NCI-H1694 (cell line): ENCODE measurements at regions not wholly inside any gene's neighbourhood (a gene's known extent, or its start where the extent isn't known, plus 50 kb on each side); places are given as distances from the start of the nearest gene placed in this dataset.
A peak's percentile ranks its signal among the peaks of the same experiment; 100 is the strongest.

Experiments
- DNase-seq: peaks from one replicate; lab custom pipeline; 2025; lab: John Stamatoyannopoulos, UW

DNA sequence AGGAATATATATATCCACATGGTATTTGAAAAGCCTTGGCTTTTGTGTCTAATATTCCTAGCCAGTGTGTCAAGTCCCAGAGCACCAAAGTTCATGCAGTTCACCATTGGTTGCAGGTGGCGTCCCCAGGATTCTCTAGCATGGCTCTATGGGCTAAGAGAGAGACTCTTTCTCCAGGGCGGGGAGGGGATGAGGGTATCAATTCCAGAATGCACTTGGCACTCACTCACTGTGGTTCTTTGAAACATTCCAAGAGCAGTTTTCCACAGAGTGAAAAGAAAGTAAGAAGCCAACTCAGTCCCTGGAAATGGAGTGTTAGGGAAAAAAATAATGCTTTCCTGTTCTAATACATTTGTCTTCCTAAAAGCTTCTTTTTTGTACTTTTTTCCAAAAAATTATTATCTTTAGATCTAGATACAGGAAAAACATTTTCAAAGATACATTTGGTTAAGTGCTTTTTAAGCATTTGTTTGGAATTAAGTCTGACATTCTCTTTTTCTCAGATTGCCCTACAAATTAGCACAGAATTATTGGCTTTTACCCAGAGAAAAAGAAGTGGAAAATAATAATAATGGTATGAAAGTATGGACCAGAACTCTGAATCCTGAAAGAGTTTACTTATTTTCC lies 239.9 kb downstream of the PAX3 start:
- no peak for DNase-seq

DNA sequence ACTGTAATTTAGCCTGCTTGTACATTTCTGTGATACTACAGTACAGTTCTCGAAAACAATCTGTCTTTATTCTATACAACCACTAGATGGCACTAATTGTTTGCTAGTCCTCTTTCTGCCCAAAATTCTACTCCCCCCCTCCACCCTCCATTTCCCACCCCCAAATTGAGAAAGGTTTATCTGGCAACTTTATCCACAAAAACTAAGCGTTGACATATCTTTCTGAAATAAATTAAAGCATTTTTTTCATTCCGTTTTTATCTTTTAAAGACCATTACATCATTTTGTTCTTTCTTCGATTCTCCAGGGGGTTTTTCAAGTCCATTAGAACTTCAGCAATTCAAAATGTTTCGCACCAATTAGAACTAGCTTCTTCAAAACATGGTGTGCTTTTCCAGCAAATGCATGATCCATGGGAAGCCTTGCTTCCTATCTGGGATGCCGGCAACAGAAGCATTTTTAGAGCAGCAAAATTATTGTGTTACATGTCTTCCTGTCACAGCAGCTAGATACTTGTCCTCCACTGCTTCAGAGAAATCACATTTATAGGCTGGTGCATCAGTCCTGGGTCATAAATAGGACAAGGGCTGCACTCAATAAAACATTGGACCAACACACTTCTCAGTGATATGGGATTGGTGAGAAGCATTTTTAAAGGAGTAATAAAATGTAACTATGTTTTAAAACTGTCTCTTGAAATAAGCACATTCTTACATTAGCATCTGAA lies 241.3 kb downstream of the PAX3 start:
- peak; percentile 31 for DNase-seq

- DNase-seq = no peak
Observed at GRCh38 chr2:222055328-222055727, 243.5 kb downstream of the PAX3 start.

GRCh38 chr2:222054813-222055212 lies 244.0 kb downstream of the PAX3 start:
- no peak for DNase-seq

- DNase-seq = no peak
Observed at GRCh38 chr2:222052934-222053367, 245.8 kb downstream of the PAX3 start.

- no peak for DNase-seq
Observed at GRCh38 chr2:222050981-222051380, 247.8 kb downstream of the PAX3 start.

- DNase-seq = no peak
Observed at GRCh38 chr2:222049946-222050345, 248.9 kb downstream of the PAX3 start.

DNA sequence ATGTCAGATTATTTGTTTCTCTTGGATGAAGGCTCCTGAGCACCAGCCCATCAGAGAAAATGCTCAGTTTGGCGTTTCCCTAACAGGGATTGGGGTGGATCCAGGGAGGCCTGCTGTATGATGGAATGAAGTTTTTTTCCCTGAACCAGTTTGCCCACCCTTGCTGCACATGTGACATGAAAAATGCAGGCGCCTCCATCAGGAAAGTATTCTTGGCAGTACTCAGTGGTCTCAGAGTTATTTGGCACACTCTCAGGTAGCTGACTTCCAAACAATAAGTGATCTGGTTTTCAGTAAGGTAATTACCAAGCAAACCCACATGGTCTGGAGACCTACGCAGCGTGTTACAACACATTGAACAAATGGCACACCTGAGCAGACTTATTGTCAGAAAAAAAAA lies 254.9 kb downstream of the PAX3 start:
- DNase-seq = no peak

DNA sequence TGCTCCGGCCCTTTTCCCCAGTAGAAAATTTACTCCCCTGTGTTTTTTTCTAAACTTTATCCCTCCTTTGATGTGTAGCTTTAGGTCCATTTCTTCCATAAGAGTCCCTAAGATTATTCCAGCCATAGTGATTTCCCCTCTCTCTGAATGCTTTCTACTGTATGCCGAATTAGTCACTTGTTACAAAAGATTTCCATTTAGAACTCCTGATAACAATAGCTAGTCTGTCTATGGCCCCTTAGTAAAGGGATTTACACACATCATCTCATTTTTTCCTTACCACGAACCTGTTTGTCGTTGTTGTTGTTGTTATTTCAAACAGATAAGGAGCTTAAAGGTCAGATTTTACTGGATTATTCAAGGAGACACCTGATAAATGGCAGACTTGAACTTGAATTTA lies 256.1 kb downstream of the PAX3 start:
- DNase-seq = no peak

DNA sequence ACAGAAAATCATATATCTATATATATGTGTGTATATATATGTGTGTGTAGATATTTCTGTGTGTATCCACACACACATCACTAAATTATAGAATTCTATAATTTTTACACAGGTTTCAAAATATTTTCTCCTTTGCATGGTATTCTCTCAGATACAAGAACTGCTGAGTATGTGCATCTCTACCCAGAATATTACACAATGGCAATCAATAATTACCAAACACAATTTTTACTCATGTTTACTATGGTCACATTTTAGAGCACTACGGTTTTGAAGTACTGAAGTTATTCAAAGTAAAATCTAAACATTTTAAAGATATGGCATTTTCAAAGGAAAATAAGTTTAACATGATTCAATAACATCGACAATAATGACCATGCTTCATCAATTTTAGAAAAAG lies 258.5 kb downstream of the PAX3 start:
- no peak for DNase-seq

- no peak for DNase-seq
Observed at GRCh38 chr2:222039821-222040220, 259.0 kb downstream of the PAX3 start.

- peak; percentile 37 for DNase-seq
Observed at GRCh38 chr2:222038067-222038802, 260.6 kb downstream of the PAX3 start.

DNA sequence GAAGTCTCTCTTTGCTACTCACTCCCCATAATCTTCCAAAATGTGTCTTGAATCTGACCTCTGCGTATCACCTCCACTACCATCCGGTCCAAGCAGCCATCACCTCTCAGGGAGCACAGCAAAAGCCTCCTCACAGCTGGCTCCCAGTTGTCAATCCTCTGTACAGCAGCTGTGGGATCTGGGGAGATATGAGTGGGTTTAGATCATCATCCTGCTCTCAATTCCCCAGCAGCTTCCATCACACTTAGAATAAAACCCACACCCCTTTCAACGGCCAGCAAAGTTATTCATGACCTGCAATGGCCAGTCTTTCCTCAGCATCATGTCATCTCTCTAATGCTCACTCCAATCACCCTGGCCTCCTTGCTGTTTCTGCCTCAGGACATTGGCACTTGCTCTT lies 261.6 kb downstream of the PAX3 start:
- no peak for DNase-seq

DNA sequence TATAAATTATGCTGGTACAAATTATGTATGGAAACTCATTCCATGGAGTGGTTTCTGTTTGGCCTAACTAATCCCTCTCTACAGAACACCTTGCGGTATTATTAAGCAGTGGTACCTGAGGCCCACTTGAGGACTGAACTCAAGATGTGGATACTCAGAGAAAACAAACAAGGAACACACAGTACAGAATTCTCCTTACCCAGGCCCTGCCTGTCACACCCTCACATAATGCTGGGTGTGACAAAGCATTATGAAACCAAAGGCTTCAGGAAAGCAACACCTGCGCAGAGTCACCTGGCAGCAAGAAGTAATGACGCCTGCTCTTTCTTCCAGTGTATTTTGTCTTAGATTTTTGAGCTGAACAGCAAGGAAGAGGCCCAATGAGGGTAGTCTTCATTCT lies 264.7 kb downstream of the PAX3 start:
- no peak for DNase-seq

DNA sequence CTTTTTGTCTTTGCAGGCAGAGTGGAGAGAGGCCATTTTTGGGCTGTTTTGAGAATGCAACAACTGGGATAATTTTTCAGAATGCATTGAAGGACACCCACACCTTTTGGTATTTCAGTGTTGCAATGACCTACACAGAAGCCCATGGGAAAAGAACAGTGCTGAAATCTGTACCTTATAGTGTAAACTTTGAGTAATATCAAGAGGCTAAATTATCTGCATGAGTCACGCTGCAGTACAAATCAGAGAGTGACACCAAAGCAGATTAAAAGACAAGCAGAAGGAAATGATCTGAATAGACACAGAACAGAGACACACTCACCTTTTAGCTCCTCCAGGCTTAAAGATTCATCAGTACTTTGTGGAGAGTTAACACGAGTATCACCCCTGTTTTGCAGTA lies 265.3 kb downstream of the PAX3 start:
- no peak for DNase-seq

GRCh38 chr2:222025881-222026271 lies 272.9 kb downstream of the PAX3 start:
- no peak for DNase-seq

GRCh38 chr2:222024932-222025880 lies 273.6 kb downstream of the PAX3 start:
- DNase-seq = peak; percentile 38

- DNase-seq = no peak
Observed at GRCh38 chr2:222017252-222017850, 281.4 kb downstream of the PAX3 start.

DNA sequence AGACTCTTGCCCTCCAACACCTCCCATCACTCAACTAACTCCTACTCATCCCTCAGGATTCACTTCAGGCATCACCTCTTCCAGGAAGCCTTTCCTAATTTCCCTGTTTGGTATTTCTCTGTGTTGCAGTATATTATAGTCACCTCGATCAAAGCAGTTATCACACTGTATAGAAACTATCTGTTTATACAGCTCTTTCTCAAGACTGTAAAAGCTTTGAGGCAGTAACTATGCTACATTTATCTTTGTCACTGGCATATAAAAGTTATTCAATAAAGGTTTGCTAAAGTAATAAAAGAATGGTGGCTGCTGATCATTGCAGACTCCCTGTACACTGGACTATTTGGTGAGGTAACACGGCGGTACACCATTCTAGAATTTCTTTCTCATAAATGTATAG lies 284.9 kb downstream of the PAX3 start:
- DNase-seq = no peak

DNA sequence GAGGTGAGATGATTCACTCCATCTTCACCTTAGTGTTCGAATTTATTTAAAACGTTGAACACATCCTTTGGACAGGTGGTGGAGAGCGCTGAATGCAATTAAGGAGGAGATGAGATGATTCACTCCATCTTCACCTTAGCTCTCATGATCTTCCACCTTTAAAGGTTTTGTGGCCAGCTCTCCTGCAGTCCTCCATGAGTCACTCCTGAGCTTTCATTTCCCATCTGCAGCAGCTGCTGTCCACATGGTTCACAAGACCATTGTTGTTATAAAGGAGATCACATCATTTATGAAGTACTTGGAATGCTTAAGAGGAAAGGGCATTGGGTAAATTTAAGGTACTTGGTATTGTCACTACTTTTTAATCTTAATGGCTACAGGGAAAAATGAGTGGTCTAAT lies 298.5 kb downstream of the PAX3 start:
- DNase-seq = no peak

- DNase-seq = no peak
Observed at GRCh38 chr2:221999717-222000116, 299.1 kb downstream of the PAX3 start.

- DNase-seq = no peak
Observed at GRCh38 chr2:221999166-221999565, 299.6 kb downstream of the PAX3 start.
